Stimulated activated CD4-positive, alpha-beta T cell treated with anti-CD3 and anti-CD28 coated beads, Interleukin-4, amount 100 ng/mL, for 1 hour (primary cell): ENCODE measurements at regions not wholly inside any gene's neighbourhood (a gene's known extent, or its start where the extent isn't known, plus 50 kb on each side); places are given as distances from the start of the nearest gene placed in this dataset.
"Not testable (repeated sequence)": the region's sequence is repeated elsewhere in the genome, so short reads cannot be mapped to it uniquely, and the experiment has no call there.

Experiments
- DNase-seq: peaks from one replicate; pipeline ENCODE4 v3.0.0-alpha.2; 2020

DNA sequence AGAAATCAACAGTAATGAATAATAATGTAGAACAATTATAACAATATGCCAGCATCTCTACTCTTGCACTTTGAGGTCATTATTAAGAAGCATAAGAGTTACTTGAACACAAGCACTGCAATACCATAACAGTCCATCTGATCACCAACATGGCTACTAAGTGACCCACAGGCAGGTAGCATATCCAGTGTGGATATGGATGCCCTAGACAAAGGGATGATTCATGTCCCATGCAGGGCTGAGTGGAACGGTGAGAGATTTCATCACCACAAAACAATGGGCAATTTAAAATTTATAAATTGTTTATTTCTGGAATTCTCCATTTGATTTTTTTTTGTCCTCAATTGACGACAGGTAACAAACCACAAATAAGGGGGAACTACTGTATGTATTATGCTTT, 107.7 kb upstream of the TSC22D2 start:
- DNase-seq: no peak

DNA sequence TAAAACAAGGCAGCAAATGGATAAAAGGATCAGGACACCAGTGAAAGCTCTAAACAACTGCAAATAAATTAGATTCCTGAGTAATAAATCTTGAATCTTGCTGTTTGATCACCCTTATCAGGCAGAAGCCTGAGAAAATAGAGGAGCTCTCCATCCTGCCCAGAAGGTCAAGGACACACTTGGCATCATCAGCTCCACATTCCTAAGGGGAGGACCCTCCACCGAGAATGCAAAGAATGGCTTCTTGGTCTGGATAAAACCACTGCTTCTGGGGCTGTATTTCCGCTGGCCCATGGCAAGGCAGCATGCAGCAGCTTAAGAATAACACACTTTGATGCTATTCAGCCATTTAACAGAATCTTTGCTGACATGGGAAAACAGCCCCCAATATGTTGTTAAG, 108.9 kb upstream of the TSC22D2 start:
- DNase-seq: no peak

DNA sequence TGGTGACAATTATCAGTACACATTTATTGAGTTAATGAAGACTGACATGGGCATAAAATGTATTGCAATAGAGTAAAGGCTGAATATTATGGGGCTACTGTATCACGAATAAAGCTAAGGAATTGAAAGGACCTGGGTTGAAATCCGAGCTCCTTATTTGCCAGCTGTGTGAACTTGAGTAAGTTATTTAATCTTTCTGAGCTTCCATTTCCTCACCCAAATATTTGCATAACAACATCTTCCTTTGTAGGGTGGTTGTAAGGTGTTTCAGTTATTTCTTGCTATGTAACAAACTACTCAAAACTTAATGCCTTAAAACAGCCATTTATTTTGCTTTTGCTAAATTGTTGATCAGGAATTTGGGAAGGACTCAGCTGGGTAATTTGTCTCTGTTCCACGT, 111.1 kb upstream of the TSC22D2 start:
- DNase-seq: no peak

DNA sequence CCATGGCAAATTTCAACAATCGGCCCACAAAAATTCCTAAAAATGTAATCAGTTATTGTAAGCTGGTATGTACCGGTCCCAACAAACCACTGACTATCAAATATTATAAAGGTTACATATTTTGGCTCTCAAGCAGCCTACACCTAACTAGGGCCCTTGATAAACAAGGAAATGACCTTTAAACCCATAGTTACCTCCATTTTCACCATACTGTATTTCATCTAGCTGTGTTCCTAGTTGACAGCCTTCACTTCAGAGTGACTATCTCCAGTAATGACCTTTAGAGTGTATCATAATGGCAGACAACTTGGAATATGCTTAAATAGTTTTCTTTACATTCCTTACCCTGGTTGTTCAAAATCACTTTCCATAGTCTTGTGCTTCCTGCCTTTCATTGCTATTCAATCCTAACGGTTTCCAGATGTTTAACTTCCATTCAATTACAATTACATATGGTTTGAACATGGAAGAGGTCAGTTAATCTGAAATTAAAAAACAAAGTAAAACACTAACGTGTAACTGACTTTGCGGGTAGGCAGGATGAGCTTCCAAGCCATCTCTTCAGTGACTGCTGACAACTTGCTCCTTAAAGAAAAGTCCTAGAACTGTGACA, 111.9 kb upstream of the TSC22D2 start:
- DNase-seq: no peak

DNA sequence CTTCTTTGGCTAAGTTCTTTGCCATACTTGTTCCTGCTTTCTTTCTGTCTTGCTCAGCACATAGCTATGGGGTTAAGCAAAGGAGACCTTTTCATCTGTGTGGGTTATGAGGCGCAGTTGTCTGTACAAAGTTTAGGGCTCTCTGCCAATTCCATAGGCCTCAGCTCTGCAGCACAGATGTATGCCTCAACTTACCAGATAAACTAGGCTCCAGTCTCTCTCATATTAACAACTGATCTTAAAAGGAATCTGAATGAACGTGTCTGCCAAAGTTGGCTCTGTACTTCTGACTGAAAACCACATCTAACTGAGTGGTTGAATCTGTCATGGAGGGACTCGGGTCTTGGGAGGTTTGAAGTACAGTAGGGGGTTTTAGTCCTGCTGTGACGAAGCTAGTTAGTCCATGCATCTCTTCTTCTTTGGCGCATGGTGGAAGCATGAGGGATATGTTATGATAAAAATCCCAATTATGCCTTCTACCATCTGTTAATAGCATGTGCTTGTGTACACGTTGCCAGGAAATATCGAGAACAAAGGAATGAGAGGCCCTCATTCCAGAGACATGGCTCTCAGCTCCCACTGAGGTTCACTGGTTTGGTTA, 114.6 kb upstream of the TSC22D2 start:
- DNase-seq: no peak

DNA sequence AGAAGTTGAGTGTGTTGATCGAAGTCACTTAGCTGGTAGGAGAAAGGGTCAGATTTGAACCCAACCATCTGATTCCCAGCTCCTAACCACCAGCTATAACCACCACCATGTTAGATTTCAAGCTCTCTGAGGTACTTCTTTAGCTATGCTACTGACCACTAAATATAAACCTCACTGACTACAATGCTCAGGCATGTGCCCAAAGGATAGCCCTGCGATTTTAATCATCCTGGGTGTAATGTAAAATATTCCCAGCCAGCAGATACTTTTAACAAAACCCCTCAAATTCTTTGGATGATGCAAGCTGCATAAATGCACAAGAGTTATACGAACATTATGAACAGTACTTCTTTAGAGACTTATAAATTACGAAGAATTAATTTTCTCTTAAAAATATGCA, 115.2 kb upstream of the TSC22D2 start:
- DNase-seq: no peak

DNA sequence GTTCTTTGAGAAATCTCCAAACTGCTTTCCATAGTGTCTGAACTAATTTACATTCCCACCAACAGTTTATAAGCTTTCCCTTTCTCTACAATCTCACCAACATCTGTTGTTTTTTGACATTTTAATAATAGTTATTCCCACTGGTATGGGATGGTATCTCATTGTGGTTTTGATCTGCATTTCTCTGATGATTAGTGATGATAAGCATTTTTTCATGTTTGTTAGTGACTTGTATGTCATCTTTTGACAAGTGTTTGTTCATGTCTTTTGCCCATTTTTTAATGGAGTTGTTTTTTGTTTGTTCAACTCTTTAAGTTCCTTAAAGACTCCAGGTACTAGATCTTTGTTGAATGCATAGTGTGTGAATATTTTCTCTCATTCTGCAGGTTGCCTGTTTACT, 116.6 kb upstream of the TSC22D2 start:
- DNase-seq: no peak

DNA sequence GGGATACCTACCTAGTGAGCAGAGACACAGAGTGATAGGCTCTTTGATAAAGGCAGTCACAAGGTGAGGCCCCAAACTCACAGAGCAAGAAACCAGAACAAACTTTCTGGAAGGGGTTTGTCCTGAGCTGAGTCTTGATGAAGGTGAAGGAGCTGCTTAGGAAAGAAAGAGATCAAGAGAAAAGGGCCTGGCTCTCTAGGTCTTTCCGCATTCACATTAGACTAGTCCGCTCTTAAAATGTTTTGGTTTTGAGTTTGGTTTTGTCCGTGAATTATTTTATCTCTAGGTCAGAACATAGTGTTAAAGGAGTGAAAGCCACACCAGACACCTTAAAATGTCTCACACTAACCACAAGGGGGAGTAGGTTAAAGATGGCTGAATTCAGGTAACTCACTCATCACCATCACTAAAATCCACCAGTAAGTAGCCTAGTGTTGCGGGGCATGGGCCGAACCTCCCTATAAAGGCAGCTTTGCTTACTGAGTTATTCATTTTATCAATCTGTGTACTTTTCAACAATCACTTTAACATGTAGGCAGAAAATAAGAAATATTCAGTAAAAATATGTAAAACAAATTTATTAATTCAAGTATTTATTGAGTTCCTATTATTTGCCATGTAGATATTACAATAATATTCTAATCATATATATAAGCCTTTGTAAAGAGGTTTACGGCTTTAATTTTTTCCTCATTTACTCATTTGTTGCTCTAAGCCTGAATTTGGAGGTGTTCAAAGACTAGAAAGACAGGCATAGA, 121.5 kb upstream of the TSC22D2 start:
- DNase-seq: no peak

DNA sequence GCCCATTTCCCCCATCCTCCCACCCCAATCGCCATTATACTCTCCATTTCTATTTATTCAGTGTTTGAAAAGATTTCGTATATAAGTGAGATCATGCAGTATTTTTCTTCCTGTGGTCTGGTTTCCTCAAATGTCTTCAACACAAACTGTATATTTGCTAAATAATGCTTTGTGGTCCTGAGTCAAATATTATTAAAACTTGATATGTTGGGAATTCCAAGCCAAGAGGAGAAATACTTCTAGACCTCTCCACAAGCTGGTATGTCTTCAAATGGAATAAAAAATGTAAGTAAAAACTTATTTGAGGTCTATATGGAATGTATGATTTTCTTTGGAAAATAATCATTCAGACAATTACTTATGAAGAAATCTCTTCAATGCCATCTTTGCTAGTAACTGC, 122.5 kb upstream of the TSC22D2 start:
- no peak for DNase-seq

DNA sequence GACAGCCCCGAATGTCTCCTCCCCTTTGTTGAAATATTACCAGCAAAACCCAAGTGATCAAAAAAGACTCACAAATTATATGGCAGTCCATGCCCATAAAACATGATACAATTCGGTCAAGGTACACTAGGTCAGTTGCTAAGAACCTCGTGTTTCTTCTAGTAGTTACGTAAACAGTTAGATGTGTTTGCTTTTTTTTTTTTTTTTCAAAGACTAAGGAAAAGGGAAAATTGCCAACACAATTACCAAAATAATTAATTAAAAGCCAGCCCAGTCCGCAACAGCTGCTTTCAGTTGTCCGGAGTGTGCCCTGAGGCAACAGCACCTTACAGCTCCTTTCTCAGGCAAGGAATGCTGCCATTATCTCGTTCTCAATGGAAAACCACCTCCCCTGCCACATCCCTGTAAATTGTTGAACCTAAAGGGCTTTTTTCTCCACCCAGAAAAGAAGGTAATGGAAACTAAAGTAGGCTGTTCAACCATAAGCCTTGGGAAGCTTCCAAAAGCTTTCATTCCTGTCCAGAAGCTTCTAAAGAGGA, 129.2 kb upstream of the TSC22D2 start:
- DNase-seq: no peak

DNA sequence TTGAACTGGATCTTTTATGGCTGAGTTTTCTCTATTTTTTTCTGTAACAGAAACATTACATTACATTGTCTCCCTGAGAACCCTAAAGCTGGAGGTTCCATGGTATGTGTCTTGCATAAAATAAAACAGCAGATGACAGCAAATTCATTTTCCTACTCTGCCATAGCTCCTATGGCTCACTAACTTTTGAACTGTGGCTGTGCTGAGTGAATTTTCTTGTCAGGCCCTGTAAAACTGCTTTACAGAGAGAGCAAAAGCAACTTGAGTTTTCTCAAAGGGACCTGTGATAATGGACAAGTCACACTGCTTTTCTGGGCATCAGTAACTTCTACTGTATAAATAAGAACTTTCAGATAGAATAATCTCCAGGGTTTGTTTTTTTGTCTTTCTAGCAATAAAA, 129.9 kb upstream of the TSC22D2 start:
- no peak for DNase-seq

DNA sequence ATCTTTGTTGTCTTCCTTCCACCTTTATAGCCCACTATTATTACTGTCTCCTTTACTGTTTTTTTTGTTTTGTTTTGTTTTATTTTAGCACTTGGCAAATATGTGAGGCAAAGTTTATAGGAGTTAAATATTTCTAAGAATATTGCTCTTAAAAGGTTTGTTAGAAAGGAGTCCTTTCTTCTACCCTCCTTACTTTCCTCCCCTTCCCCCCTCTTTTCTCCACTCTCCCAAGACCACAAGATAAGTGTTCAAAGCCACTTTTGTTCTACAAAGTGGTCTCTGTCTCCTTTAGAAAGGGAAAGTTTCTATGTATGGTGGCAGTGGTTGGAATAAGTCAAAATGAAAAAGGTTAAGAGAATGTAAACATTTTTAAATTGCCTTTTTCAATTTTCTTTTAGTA, 130.7 kb upstream of the TSC22D2 start:
- DNase-seq: no peak

DNA sequence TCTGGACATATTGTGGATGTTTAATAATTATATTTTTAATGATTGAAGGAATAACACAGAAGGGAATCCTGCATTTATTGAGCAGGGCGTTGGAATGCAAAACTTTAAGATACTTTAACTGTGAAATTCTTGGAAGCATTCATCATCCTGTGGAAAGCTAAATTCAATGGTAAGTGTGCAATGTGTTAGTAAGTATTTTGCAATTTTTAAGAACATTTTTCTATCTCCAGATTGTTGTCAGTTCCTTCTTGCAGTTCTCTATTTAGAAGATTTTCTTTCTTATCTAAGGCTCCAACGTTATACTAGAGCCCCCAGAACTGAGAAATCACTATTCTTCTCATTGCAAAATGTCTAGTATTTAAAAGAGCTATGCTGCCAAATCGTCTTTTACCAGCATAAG, 132.2 kb upstream of the TSC22D2 start:
- no peak for DNase-seq

DNA sequence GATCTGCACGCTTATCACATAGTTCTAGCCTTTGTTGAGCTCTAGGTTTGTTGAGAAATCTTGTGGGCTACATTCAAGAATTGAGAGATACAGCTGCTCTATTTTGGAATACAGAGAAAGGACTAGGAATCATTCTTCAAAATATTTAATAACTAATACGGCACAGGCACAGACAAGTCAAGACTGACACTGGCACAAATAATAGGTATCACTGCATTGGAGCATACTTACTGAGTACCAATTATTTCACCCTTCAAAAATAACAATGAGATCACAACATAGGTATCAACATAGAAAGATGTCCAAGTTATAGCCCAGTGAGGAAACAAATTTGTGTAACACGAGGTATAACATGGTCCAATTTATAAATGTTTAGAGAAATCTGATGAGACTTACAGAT, 133.7 kb upstream of the TSC22D2 start:
- no peak for DNase-seq

DNA sequence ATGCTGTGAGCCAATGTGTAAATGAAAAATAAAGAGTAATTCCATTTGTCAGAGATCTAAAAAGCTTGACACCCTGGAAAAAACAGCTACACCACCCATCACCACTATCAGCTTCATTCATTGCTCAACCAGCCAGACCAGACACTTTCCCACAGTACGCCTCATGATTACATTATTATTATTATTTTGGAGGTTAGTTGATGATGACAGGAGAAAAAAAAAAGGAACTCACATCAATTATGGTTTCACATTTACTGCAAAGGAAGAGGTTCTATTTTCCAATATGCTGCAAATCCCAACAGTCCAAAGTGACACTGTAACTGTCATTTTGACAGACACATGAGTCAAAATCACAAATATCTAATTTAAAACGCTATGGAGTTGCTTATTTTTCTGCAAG, 134.7 kb upstream of the TSC22D2 start:
- DNase-seq: no peak

DNA sequence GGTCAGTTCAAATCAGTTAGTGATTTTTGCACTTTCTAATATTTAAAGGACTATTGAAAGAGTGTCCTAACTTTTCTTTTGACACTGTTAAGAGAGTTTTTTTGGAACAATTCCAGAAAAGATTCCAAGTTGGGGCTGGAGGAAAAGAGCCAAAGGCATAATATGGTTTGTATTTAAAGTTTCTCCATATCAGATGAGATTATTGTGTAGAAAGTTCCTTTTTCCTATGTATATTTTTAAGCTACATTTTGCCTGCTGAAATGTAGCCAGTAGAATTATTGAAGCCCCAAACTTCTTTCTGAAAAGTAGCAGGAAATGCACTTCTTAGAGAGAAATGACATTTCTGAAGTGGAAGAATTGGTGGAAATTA, 136.5 kb upstream of the TSC22D2 start:
- no peak for DNase-seq

DNA sequence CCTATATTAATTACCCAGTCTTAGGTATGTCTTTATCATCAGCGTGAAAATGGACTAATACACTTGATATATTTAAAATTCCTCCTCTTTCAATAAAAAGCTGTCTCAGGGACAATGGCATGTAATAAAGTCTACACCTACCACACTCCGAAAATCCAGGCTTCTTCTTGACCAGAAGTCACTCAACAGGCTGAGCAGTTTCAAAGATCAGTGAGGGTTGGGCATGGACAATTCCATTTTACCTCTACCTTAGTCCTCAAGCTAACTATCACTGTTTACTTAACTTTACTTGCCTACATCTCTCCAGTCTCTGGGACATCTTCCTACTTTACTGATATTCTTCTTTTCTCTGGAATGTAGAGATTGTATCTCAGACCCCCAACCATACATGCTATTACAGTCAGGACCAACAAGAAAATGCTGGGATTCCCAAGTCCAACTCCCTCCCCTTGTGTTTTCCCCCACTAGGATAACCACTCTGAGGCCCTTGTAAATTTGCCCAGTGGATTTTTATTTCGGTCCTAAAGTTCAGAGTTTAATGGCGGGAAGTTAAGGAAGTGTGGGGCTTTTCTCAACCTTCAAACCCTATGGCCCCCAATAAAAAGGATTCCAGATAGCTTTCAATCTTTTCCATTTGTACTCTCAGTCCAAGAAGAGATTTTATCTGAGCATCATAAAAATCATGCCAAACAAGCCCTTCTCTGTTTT, 137.1 kb upstream of the TSC22D2 start:
- no peak for DNase-seq

DNA sequence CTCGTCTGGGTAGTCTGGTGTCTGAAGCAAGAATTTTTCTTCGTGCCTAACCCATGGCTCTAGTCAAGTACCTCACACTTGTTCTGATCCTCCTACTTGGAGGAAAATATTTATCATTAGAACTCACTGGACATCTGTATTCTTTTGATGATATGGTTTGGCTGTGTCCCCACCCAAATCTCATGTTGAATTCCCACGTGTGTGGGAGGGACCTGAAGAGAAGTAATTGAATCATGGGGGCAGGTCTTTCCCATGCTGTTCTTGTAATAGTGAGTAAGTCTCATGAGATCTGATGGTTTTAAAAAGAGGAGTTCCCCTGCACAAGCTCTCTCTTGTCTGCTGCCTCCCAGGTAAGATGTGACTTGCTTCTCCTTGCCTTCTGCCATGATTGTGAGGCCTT, 137.7 kb upstream of the TSC22D2 start:
- DNase-seq: not testable (repeated sequence)

DNA sequence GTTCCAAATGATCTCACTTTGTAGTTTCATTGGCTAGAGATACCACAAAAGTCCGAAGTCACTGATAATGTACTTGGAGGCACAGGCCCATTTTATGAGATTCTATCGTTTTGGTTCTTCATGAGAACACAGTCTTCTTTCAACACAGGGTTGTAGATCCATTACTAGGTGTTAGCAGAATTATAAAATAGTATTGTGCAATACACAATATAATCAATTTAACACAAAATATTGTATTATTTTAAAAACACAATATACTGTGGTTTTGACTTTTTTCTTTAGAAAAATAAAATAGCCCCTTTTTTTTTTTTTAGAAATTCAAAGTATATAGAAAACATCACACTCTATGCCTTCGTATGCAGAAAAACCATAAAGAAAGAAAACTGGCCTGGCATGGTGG, 138.6 kb upstream of the TSC22D2 start:
- no peak for DNase-seq

DNA sequence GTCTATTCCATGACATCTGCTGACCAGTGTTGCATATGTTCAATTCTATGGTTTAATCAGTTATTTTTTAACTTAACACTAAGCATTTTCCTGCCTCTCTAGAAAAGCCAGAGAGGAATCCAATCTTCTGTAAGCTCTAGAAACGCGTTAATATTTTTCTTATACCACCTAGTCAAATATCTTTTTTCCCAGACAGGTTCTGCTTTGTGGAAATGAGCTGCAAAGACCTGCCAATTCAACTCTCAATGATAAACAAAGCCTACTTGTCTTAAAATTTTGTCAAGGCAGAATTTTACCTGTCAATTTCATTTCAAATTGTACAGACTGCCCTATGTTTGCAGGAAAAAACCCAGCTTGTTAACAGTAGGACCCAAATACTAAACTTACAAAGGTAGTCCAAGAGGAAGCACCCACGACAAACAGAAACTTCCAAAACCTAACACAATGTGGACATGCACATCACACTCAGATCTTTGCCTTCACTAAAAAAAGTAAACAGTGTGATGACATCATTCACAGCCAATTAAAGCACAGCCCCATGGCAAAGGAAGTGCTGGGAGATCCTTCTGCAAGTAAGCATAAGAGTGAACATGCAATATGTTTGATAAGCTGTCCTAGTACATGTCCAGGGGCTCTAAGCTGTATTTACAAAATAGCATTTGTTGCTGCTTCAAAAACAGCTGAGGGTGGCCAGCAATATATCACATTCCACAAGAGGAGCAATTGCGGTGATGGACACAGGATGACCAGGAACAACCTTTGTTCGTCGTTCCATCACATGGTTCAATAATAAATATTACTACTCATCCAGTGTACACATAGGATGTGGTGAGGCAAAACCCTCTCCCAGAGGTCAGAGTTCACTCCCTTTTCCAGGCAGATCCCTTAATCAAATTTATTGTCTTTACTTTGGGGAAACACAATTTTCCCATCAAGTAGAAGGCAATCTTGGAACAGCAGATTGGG, 139.4 kb upstream of the TSC22D2 start:
- DNase-seq: no peak

DNA sequence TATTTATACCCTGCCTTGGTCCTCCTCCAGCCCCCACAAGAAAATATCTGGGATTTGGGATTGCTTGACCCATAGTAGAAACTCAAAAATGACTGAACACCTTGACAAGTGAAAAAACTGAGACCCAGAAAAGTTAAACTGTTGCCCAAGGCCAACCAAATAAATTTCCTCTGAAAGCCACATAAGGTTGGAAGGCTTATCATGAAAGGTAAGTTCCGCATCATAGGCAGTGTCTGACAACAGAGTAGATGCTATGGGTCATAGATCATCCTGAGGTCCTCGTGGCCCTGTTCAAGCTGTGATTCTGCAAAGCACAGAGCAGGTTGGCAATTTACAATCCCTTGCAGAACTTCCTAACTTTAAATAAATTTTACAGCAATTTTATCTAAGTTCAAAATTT, 140.8 kb upstream of the TSC22D2 start:
- no peak for DNase-seq

DNA sequence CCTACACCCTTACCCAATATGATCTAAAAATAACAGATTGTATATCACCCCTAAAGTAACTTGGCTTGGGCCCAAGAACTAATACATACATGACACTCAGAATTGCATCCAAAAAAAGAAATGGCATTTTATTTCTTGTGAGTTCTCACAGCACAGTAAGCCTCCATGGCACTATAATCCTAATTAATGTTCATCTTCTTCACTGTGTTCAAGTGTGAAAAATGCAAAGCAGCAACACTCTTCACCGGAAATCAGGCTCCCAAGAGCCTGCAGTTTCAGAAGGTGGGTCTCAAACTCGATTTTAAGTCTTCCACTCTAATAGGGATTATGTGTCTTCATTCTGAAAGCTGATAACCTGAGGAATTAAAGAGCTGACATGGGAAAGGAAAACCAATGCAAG, 142.8 kb upstream of the TSC22D2 start:
- no peak for DNase-seq
